GM21723 (cell line): ENCODE measurements at regions not wholly inside any gene's neighbourhood (a gene's known extent, or its start where the extent isn't known, plus 50 kb on each side); places are given as distances from the start of the nearest gene placed in this dataset.
"Not testable (repeated sequence)": the region's sequence is repeated elsewhere in the genome, so short reads cannot be mapped to it uniquely, and the experiment has no call there.

Source experiments
- ATAC-seq: cut with Tn5 transposase; IDR thresholded peaks from one replicate; pipeline ENCODE4 v1.9.1; 2021; ENCODE audit warnings: mild to moderate bottlenecking, moderate library complexity; ENCODE audit not compliant: unreplicated experiment

GRCh38 chr17:20681746-20682722 is 102.5 kb downstream of the CDRT15L2 start:
- ATAC-seq = not testable (repeated sequence)

- not testable (repeated sequence) for ATAC-seq
These were observed 104.2 kb downstream of the CDRT15L2 start for GRCh38 chr17:20683651-20684229.

- ATAC-seq = not testable (repeated sequence)
These were observed 105.5 kb downstream of the CDRT15L2 start for GRCh38 chr17:20684975-20685374.

- ATAC-seq = not testable (repeated sequence)
These were observed 108.1 kb downstream of the CDRT15L2 start for GRCh38 chr17:20687584-20687983.

GRCh38 chr17:20689170-20689749 is 109.7 kb downstream of the CDRT15L2 start:
- ATAC-seq = not testable (repeated sequence)

- ATAC-seq = not testable (repeated sequence)
These were observed 113.2 kb downstream of the CDRT15L2 start for GRCh38 chr17:20692706-20693105.

GRCh38 chr17:20695871-20696270 is 116.3 kb downstream of the CDRT15L2 start:
- ATAC-seq = not testable (repeated sequence)

GRCh38 chr17:20698463-20699206 is 119.1 kb downstream of the CDRT15L2 start:
- peak; percentile 92 for ATAC-seq

GRCh38 chr17:20700528-20700927 is 121.0 kb downstream of the CDRT15L2 start:
- ATAC-seq = not testable (repeated sequence)

- ATAC-seq = not testable (repeated sequence)
These were observed 121.8 kb downstream of the CDRT15L2 start for GRCh38 chr17:20701366-20701765.

- no peak for ATAC-seq
These were observed 123.2 kb downstream of the CDRT15L2 start for GRCh38 chr17:20702692-20703091.

GRCh38 chr17:20703781-20704180 is 124.3 kb downstream of the CDRT15L2 start:
- ATAC-seq = no peak

GRCh38 chr17:20705186-20705585 is 125.7 kb downstream of the CDRT15L2 start:
- ATAC-seq = not testable (repeated sequence)

GRCh38 chr17:20706751-20707373 is 127.3 kb downstream of the CDRT15L2 start:
- no peak for ATAC-seq

GRCh38 chr17:20708821-20709220 is 129.3 kb downstream of the CDRT15L2 start:
- not testable (repeated sequence) for ATAC-seq

GRCh38 chr17:20716481-20716880 is 137.0 kb downstream of the CDRT15L2 start:
- ATAC-seq = not testable (repeated sequence)

- ATAC-seq = no peak
These were observed 141.6 kb downstream of the CDRT15L2 start for GRCh38 chr17:20721171-20721570.

- not testable (repeated sequence) for ATAC-seq
These were observed 144.9 kb downstream of the CDRT15L2 start for GRCh38 chr17:20724391-20724790.

GRCh38 chr17:20727201-20727600 is 147.7 kb downstream of the CDRT15L2 start:
- not testable (repeated sequence) for ATAC-seq

- no peak for ATAC-seq
These were observed 148.7 kb downstream of the CDRT15L2 start for GRCh38 chr17:20728181-20728580.
